ENCODE measurements at regions not wholly inside any gene's neighbourhood (a gene's known extent, or its start where the extent isn't known, plus 50 kb on each side); places are given as distances from the start of the nearest gene placed in this dataset.
"Not testable (repeated sequence)": the region's sequence is repeated elsewhere in the genome, so short reads cannot be mapped to it uniquely, and the experiment has no call there.

- DNase-seq: peak in 2 of 14 donors; percentile 4 to 11
These were observed 221.9 kb upstream of the EGLN3 start for GRCh38 chr14:34172550-34173368.

GRCh38 chr14:34172173-34172451 lies 221.2 kb upstream of the EGLN3 start:
- DNase-seq: no peak

- no peak for DNase-seq
These were observed 220.7 kb upstream of the EGLN3 start for GRCh38 chr14:34171431-34172172.

GRCh38 chr14:34170882-34171281 lies 220.0 kb upstream of the EGLN3 start:
- DNase-seq: no peak

DNA sequence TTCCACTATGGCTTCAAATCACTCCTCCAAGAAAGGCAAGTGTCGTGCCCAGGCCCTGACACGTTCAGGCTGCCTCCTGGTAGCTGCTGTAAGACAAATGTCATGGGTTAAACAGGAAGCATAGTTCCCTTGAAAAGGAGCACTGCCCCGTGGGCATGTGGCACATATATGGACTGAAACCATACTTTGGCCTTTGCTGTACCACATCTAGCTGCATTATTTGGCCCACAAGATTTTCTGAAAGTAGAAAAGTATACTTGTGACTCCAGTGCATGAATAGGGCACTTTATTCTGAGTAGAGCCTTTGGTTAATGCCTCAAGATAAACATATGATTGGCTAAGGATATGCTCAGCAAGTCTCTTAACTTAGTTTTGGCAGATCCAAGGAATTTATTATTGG lies 218.7 kb upstream of the EGLN3 start:
- no peak for DNase-seq

DNA sequence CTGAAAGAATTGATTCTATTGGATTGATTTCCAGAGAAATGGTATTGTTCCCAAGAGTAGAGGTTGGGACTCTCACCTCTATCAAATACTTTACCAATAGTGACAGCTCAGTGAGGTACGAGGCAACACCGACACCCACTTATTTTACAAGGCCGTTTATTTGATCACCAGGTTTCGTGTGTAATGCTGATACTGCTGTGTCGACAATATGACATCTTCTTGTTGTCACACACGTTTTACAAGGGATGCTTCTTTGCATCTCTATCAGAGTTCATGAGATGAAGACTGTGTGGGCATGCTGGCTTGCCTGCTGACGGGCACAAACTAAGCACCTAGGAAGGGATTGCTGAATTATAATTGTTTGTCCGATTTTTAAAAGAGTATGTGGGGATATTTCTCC lies 217.8 kb upstream of the EGLN3 start:
- no peak for DNase-seq

DNA sequence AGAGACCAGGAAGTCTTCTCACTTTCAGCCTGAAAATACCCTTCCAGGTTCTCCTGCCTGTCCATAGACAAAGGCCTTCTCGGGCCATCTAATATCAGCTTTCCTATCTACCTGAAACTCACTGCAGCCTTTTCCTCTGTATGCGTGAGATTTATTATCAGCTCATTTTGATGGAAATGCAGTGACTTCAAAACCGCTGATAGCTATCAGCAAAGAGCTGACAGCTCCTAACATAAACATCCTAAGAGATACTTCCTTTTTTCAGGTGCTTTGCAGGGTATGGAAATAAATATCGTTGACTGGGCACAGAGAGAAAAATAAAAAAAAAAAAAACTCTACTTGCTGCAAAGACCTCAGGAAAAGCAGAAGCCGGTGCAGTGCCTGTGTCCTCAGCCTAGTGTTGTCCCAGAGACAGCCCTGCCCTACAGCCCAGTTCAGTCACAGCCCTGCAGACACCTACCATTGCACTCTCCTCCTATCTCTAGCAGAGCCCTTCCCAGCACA lies 215.0 kb upstream of the EGLN3 start:
- DNase-seq: no peak

DNA sequence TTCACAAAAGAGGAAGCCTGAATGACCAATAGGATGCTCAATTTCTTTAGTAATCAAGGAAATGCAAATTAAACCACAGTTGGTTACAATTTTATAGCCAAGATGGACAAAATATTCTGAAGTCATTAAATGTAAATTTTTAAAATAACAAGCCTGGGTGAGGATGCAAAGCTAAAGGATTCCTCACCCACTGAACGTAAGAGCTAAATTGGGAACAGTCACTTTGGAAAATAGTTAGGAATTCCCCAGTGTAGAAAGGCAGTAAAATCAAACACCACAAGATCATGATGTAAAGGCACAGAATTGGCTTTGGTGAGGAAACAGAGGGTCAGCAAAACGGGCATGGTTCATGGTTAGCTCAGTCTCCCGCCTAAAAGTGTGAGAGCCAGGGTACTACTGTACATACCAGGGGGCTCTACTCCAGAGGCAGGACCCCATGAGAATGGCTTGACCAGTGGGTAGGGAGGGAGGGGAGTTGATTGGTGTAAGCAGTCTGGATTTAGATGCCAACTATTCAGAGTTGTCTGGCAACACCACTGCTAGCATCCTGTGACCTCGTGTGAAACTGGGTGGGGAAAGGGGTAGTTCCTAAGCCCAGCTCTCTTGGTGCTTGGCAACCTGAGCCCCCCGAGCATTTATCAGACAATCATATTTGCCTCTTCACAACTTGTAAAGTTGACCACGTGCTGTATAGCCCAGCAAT lies 213.4 kb upstream of the EGLN3 start:
- no peak for DNase-seq

DNA sequence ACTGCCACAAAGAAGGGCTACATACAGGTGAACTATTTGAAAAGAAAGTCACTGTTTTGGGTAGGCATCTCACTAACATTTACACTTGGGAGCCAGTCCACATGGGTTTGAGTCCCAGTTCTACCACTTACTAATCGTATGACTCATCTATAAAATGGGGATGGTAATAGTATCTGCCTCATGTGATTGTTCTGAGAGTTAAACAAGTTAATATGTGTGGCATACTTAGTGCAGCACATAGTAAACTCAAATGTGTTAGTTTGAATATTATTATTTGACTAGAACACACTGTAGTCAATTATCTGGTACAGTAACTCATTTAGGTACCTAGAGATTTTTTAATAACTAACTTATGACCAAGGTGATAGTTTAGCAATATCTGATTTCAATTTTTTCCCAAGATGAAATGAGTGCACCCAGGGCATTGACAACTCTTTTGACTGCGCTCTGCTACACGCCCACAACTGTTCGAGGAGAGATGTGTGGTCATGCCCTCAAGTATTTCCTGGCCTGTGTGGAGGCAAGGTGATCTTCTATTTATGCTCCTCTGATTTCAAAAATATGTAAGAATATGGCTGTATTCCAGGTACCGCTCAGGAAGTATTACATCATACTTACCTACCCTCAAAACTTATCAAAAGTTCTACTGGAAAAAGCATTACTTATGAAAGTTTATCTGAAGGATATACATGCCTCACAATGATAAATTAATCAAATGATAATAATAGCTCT lies 210.6 kb upstream of the EGLN3 start:
- no peak for DNase-seq

DNA sequence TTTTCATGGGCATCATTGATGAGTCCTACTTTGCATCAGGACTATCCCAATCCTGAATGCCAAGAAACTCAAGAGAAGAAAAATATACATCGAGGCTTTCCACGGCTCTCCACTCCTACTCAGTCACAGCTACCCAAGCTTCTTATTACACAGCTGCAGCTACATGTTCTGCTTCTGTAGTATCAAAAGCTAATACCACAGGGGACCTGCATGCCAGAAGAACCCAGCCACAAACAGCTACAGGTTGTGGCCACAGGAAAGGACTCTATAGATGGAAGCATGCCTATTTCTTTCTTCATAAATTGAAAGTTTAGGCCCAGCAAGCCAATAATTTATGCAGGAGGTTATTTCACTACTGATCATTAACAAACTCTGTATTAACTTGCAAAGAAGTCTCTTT lies 209.7 kb upstream of the EGLN3 start:
- no peak for DNase-seq

DNA sequence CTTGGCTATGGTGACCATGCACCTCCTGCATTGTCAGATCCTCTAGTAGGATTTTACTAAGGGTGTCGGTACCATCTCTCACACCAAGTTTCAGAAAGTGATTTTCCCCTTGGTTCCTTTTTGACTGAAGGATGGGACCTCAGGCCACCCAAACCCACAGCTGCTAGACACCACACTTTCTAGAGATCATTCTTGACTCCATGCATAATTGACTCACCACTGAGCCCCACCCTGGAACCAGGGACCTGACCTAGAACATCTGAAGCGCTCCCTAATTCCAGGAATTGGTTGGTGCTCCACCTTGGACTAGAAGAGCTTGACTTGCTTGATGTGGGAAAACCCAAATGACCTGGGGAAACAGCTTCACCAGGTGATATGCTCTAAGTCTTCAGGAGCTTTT lies 206.8 kb upstream of the EGLN3 start:
- no peak for DNase-seq

DNA sequence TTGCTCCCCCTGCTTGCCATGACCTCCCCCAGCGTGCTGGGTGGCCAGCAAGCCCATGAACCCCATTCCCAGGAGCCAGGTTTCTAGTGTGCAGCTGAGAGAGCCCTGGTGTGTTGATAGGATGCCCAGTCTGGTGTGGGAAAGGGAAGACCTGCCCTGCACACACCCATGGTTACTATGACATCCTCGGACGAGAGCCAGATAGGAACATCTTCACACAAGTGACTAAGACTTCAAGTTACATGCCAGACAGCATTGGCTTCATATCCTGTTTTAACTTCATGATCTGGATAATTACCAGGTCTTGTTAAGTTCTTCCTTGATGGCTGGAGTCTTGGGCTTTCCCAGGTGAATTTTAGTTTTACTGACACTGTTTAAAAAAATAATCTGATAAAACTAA lies 196.6 kb upstream of the EGLN3 start:
- DNase-seq: no peak

- DNase-seq: not testable (repeated sequence)
These were observed 189.3 kb upstream of the EGLN3 start for GRCh38 chr14:34140127-34140526.

- DNase-seq: peak in 1 of 14 donors; percentile 25
These were observed 188.6 kb upstream of the EGLN3 start for GRCh38 chr14:34139160-34140121.

- no peak for DNase-seq
These were observed 187.3 kb upstream of the EGLN3 start for GRCh38 chr14:34138175-34138574.

DNA sequence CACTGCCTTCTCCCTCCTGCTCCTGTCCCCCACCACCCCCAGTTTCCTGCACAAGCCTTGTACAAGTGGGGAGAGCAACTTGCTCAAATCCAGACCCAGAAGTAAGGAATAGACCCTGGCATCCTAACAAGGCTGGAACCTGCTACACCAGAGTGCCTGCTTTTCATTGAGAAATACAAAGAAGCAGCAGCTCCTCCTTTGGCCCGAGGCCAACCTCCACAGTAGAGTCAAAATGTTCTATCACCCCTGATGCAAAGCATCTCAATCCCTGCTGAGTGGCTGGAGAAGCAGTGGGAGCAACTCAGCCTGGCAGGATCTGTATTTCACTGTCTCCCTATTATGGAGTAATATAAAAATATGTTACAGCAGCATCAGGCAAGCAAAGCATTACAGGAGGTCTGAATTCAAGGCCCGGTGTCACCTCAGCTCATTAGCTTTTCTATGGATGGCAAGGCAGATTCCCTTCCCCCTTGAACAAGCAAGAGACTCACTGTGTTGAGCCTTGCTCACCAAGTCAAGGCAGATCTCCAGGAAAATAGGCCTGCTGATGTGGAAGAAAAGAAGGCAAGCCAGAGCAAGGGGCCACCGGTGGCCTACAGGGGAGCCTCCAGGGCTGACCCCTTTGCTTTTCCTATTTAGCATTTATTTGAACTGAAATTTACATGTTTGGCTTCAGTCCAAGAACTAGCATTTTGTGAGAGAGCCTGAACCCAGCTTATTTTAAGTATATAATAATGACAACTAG lies 186.3 kb upstream of the EGLN3 start:
- peak in 1 of 14 donors; percentile 1 for DNase-seq

DNA sequence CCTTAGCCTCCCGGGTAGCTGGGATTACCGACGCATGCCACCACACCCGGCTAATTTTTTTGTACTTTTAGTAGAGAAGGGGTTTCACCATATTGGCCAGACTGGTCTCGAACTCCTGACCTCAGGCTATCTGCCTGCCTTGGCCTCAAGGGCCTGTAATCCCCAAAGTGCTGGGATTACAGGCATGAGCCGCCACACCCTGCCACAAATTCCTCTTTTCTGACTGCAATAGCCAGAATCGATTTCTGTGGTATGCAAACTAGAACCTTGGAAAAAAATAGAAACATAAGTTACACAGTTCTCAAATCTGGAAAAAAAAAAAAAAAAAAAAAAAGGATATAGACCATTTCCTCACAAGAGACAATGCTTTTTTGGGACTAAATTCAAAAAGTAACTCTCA lies 184.6 kb upstream of the EGLN3 start:
- DNase-seq: no peak

DNA sequence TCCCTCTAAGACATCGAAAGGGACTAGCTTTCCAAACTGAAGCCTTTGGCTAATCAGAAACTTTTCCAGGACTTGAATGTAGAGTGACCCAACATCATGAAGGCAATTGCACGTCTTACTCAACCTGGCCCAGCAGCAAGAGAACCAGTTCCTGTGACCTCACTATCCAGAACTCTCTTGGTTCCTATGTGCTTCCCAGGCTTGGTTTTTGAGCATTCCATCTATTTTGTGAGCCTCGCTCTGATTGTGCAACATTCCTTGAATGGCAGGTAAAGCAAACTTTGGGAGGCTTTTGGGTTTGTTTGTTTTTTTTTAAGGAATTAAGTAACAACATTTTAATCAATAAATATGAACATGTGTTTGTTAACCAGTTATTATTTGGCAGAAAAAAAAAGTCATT lies 183.6 kb upstream of the EGLN3 start:
- no peak for DNase-seq

DNA sequence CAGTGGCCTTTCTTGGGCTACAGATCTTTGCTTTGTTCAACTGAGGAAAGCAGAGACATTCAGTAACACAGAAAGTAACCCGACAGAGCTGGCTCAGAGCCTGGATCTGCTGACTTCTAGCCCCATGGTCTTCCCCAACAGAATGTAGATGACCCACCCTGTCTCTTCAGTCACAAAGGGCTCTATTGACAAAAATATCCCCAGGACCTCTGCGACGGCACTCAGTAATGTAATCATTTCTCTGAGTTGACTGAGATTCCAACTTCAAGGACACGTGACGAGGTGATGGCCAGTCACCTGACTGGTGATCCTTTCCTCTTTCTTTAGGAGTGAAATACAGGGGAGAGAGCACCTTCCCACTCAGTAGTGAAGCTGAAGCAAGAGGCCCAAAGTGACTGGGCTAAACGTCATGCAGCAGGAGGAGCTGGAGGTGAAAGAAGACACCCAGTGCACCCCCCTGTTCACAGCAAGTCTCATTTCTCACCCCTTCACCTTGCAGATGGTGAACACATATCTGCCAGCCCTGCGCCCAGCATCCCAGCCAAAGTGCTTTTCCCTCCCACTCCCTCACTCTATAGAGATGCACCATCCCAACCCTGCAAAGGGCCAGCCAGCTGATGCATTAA lies 179.2 kb upstream of the EGLN3 start:
- no peak for DNase-seq

GRCh38 chr14:34128665-34129064 lies 177.8 kb upstream of the EGLN3 start:
- DNase-seq: no peak
